Subcutaneous abdominal adipose tissue (tissue), 5 donors: ENCODE measurements at regions not wholly inside any gene's neighbourhood (a gene's known extent, or its start where the extent isn't known, plus 50 kb on each side); places are given as distances from the start of the nearest gene placed in this dataset.

Experiments used
- H3K27ac ChIP-seq: one replicate; pipeline ENCODE4 v1.7.0; 2013; ENCODE audit warnings: low read depth, mild to moderate bottlenecking, inconsistent platforms, low read length, moderate library complexity
- H3K27me3 ChIP-seq, 5 donors: one replicate each; pipeline ENCODE4 v1.7.0; 2013; ENCODE audit warnings: low read length in 5 of 5, inconsistent platforms in 1 of 5; ENCODE audit not compliant: control insufficient read depth in 5 of 5, insufficient read depth in 4 of 5
- H3K36me3 ChIP-seq, 5 donors: one replicate each; pipeline ENCODE4 v1.7.0; 2013; ENCODE audit warnings: low read length in 5 of 5; ENCODE audit not compliant: control insufficient read depth in 5 of 5, insufficient read depth in 5 of 5
- H3K4me1 ChIP-seq, 5 donors: one replicate each; pipeline ENCODE4 v1.7.0; 2013; ENCODE audit warnings: low read length in 5 of 5, mild to moderate bottlenecking in 3 of 5, moderate library complexity in 1 of 5; ENCODE audit not compliant: control insufficient read depth in 5 of 5, insufficient read depth in 5 of 5
- H3K4me3 ChIP-seq, 5 donors: one replicate each; pipeline ENCODE4 v1.7.0; 2013; ENCODE audit warnings: low read length in 5 of 5, low read depth in 1 of 5
- H3K9ac ChIP-seq, 5 donors: one replicate each; pipeline ENCODE4 v1.7.0; 2013; ENCODE audit warnings: low read length in 5 of 5, mild to moderate bottlenecking in 4 of 5, moderate library complexity in 3 of 5
- H3K9me3 ChIP-seq, 5 donors: one replicate each; pipeline ENCODE4 v1.7.0; 2013; ENCODE audit warnings: low read length in 5 of 5; ENCODE audit not compliant: control insufficient read depth in 5 of 5
- donor health status: healthy.
- donor health status: healthy.
- donor health status: healthy.
- donor health status: healthy.
- donor health status: healthy.

DNA sequence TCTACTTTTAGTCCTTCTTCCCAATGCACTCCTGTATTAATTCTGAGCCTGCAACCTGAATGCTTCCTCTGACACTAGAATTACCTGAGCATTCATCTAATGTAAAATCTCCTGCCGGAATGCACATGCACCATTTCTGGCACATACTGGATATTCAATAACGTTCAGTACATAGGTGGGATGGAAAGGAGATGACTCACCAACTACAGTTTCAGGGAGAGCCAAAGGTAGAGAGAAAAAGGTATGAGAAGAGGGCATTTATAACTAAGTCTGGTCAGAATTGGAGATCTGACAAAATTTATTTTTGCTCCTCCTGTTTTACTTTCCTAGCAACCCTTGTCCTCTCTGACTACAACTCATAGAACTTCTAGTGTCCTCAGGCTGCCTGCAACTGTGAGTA is 1954.1 kb upstream of the CELF4 start:
- Histone ChIP-seq H3K27me3 (no peaks in the 10 kb centered on the region), H3K4me3 (no peak overlapping the region), H3K9me3 (no peaks in the 10 kb centered on the region), H3K36me3 (no peaks in the 10 kb centered on the region), H3K27ac (no peak overlapping the region), H3K4me1 (no peaks in the 10 kb centered on the region), H3K9ac (no peak overlapping the region)

DNA sequence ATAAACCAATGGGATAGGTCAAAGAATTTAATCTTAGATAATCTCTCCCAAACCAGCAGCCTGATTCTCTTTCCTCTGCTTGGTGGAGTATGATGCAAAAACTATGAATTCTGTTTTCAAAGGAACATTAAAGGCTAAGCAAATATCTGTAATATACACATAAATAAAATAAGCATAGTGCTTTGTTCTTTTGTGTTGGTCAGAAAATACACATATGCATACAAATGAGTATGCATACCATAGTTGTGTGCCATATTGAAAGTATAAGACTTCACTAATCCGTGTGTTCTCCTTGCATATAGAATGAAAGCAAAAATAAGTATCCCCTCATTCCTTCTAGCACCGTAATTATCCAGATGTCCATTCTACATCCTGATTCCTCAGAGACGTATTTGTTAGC is 1949.7 kb upstream of the CELF4 start:
- H3K4me1 ChIP-seq: no peaks in the 10 kb centered on the region
- H3K4me3 ChIP-seq: no peak overlapping the region

DNA sequence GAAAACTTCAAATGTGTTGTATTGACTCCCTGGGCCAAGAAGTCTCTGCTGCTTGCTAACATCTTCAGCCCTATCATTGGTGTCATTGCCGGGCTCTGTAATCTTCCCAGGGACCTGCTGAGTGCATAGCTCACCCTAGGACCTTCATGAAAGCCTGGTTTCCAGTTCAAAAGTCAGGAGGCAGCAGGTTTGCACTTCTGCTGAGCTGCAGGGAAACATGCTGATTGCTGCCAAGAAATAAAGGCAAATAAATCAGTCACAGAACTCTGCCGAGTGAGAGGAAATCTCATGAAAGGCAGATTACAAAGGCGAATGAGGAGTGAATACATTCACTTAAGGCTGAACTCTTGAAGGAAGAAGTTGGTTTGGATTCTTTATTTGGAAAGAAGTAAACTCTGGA is 1947.6 kb upstream of the CELF4 start:
- no peaks in the 10 kb centered on the region for H3K4me1 ChIP-seq
- no peaks in the 10 kb centered on the region for H3K36me3 ChIP-seq
- H3K9me3 ChIP-seq: no peaks in the 10 kb centered on the region
- no peak overlapping the region for H3K27ac ChIP-seq
- no peak overlapping the region for H3K4me3 ChIP-seq
- H3K27me3 ChIP-seq: no peaks in the 10 kb centered on the region
- H3K9ac ChIP-seq: no peak overlapping the region

More for the DNA sequence above, 1949.7 kb upstream of the CELF4 start:
- Histone ChIP-seq H3K27me3 (no peaks in the 10 kb centered on the region), H3K9me3 (no peaks in the 10 kb centered on the region), H3K36me3 (no peaks in the 10 kb centered on the region), H3K9ac (no peak overlapping the region), H3K27ac (no peak overlapping the region)

DNA sequence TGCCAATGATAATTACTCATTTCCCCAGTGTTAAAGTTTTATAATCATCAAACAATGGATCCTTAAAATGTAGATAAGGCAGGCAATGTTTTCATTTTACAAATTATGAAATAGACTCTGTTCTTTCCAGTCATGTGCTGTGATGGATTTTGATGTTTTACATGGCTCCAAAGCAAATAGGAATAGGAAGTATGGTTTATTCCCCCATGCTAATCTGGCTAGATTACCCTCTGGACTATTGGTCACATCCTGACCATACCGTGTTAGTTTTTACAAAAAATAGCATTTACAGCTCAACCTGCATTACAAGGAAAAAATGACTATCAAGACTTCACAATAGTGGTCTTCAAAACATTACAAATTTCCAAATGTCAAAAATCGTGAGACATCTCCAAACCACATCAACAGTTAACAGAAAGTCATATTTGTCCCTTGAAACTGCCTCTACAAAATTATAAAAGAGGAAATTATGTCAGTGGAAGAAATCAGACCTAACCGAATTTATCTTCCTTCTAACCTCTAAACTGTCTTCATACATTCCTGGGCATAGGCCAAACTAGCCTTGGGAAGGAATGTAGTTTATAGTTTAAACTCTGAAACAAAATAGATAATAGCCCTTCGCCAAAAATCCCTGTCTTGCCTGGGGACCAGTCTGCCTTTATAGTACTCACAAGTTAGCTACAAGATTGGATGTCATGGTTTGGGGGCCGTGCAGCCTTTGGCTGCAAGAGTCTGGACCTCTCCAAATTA is 1941.2 kb upstream of the CELF4 start:
- H3K9ac ChIP-seq: no peak overlapping the region
- H3K27ac ChIP-seq: no peak overlapping the region
- H3K27me3 ChIP-seq: no peaks in the 10 kb centered on the region
- H3K36me3 ChIP-seq: no peaks in the 10 kb centered on the region
- H3K9me3 ChIP-seq: no peaks in the 10 kb centered on the region
- H3K4me3 ChIP-seq: no peak overlapping the region
- H3K4me1 ChIP-seq: no peaks in the 10 kb centered on the region

DNA sequence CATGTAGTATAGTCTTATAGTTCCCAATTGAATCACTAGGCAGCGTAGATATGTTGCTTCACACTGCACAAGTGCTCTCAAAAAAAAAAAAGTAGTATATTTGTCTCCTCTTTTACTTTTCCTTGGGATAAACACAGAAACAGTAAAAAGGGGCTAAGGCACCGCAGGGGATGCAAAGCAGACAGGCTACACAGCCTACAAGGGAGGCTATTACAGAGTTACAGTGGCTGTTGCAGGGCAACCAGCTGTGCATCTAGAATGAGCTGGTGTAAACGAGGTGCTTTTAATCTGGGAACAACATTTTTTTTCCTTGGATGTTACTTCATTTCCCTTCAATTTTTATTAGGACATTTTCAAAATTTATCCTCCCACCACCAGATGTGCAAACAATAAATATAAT is 1934.7 kb upstream of the CELF4 start:
- no peak overlapping the region for H3K4me3 ChIP-seq
- no peaks in the 10 kb centered on the region for H3K36me3 ChIP-seq
- H3K27me3 ChIP-seq: no peaks in the 10 kb centered on the region
- H3K4me1 ChIP-seq: no peaks in the 10 kb centered on the region
- no peaks in the 10 kb centered on the region for H3K9me3 ChIP-seq
- H3K27ac ChIP-seq: no peak overlapping the region
- H3K9ac ChIP-seq: no peak overlapping the region

DNA sequence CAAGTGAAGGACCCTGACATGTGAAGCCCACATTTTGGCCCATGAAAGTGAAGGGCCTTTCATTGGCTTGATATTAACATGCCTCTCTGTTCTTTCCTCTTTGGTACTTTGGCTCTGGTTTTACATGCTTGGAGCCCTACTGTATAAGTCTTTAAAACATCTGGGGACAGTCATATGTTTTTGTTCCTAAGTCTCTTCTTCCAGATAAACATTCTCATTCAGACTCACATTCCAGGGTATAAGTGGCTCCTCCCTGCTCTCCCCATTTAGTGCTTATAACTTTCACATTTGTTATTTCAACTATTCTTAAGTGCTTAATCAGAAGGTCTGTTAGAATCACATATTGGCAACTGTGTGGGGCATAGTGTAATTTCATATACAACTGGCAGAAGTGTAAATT is 1932.2 kb upstream of the CELF4 start:
- Histone ChIP-seq H3K4me1 (no peaks in the 10 kb centered on the region), H3K27me3 (no peaks in the 10 kb centered on the region), H3K36me3 (no peaks in the 10 kb centered on the region), H3K27ac (no peak overlapping the region), H3K4me3 (no peak overlapping the region), H3K9me3 (no peaks in the 10 kb centered on the region), H3K9ac (no peak overlapping the region)

DNA sequence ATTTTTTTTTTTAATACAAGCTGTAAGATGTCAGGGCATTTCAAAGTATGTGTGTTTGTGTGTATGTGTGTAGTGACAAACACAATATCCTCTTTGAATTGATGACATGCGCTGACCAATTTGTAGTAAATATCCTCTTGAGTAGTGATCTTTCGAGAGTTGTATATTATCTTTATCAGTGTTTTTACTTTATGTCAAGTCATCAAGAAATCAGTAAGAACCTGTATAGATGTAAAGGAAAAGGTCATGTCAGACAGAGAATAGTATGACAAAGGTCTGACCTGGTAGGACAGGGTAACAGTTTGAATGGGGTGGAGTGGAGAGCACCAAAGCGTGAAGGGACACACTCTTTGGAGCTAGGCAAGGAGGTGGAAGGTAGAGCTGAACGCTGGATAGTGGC is 1931.4 kb upstream of the CELF4 start:
- Histone ChIP-seq H3K9ac (no peak overlapping the region), H3K4me3 (no peak overlapping the region), H3K4me1 (no peaks in the 10 kb centered on the region), H3K27ac (no peak overlapping the region), H3K9me3 (no peaks in the 10 kb centered on the region), H3K27me3 (no peaks in the 10 kb centered on the region), H3K36me3 (no peaks in the 10 kb centered on the region)

DNA sequence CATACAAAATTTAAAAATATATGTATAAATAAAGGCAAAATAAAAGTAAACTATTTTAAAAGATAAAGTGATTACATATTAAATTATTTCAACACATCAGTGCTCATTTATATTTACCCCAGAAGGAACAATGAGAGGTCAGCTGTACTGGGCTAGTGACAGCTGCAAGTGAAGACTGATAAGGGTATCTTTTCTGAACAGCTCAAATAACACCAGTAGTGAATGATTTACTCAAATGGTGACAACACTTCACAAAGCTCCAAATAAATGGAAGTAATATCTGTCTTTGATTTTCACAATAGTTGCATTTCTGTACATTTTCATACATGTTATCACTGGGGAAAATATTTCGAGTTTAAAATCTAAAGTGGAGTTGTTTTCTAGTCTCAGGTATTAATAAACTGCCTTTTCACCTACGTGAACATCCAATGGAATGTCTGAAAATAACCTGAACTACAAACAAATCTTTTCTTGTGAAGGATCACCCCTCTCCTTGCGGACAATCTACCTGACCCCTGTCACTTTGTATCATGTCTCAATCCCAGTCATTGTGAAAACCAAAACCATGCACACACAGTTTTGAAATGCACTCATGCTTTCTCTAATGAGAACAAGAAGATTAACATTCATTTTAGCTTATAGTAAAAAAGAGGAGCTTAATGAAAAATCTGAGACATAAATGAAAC is 1928.8 kb upstream of the CELF4 start:
- Histone ChIP-seq H3K9ac (no peak overlapping the region), H3K27me3 (no peaks in the 10 kb centered on the region), H3K27ac (no peak overlapping the region), H3K4me3 (no peak overlapping the region), H3K4me1 (no peaks in the 10 kb centered on the region), H3K9me3 (no peaks in the 10 kb centered on the region), H3K36me3 (no peaks in the 10 kb centered on the region)

DNA sequence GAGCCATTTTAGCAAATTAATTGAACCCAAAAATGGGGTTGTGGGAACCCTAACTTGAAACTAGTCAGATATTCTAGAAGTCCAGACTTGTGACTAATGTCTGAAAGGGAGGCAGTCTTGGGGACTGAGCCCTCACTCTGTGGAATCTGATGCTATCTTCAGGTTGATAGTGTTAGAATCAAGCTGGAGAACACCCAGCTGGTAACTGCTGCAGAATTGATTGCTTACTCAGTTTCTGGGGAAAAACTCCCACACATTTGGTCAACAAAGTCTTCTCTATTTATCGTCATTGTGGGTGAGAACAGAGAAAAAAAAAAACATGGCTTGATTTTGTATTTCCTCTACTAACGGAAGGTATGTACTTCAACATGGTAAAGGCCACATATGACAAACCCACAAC is 1925.8 kb upstream of the CELF4 start:
- Histone ChIP-seq H3K9ac (no peak overlapping the region), H3K9me3 (no peaks in the 10 kb centered on the region), H3K27ac (no peak overlapping the region), H3K27me3 (no peaks in the 10 kb centered on the region), H3K36me3 (no peaks in the 10 kb centered on the region), H3K4me1 (no peaks in the 10 kb centered on the region), H3K4me3 (no peak overlapping the region)

DNA sequence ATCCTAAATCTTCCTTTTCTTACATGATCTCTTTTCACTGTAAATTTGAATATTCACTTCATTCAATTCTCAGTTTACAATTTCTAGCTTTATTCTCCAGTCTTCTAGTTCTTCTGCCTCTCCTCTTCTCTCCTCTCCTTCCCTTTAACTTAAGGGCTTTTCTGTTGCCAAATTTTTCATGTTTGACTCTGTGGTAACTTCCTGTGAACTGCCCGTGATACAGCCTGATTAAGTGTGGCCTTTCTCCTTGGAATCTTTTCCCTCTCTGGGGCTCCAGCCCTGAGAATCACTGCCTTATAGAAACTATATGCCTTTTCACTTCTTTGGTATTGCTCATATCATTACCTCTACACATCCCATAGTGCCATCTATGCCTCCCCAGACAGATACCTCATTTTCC is 1923.8 kb upstream of the CELF4 start:
- H3K9me3 ChIP-seq: no peaks in the 10 kb centered on the region

More for the DNA sequence above, 1923.8 kb upstream of the CELF4 start:
- Histone ChIP-seq H3K4me3 (no peak overlapping the region), H3K27ac (no peak overlapping the region), H3K36me3 (no peaks in the 10 kb centered on the region), H3K27me3 (no peaks in the 10 kb centered on the region), H3K4me1 (peaks cover 0 to 3% (median 0%) of the 10 kb centered on the region in 5 donors), H3K9ac (no peak overlapping the region)
